Skeletal muscle satellite cell (primary cell): ENCODE measurements at regions not wholly inside any gene's neighbourhood (a gene's known extent, or its start where the extent isn't known, plus 50 kb on each side); places are given as distances from the start of the nearest gene placed in this dataset.

Experiments used
- H3K27me3 ChIP-seq: 2 replicates; pipeline ENCODE4 v1.7.0; 2013; ENCODE audit warnings: low read length; ENCODE audit not compliant: control insufficient read depth, insufficient read depth
- H3K36me3 ChIP-seq: 2 replicates; pipeline ENCODE4 v1.7.0; 2013; ENCODE audit warnings: mild to moderate bottlenecking, control low read depth, low read length; ENCODE audit not compliant: insufficient read depth
- H3K4me1 ChIP-seq: 2 replicates; pipeline ENCODE4 v1.7.0; 2013; ENCODE audit warnings: low read length; ENCODE audit not compliant: control insufficient read depth, insufficient read depth
- H3K4me2 ChIP-seq: 2 replicates; pipeline ENCODE4 v1.7.0; 2013; ENCODE audit warnings: mild to moderate bottlenecking, low read length
- H3K4me3 ChIP-seq: 2 replicates; pipeline ENCODE4 v1.7.0; 2013; ENCODE audit warnings: low read length
- H3K9ac ChIP-seq: 2 replicates; pipeline ENCODE4 v1.7.0; 2013; ENCODE audit warnings: mild to moderate bottlenecking, low read depth, low read length, moderate library complexity
- H3K9me3 ChIP-seq: replicated peaks from 2 replicates; pipeline ENCODE4 v1.7.0; 2013; ENCODE audit warnings: mild to moderate bottlenecking, control low read depth, low read length

DNA sequence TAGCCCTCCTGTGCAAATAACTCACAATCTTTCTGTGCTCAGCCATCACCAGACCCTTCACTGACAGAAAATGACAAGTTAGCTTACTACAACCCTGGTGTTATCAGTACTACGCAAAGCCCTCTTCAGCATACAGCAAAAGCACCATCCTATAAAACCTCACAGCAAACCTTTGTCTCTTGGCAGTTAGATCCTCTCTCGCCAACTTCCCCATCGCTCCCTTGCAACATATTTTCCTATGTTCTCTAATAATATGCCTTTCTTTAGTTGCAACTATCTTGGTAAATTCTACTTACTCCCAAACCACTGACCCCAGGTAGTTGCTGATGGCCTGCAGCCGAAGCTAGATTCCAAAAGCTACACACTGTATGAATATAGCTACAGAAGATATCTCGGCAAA lies 856.9 kb upstream of the FRG1 start:
- Histone ChIP-seq H3K36me3 (no peaks in the 10 kb centered on the region), H3K9me3 (no peaks in the 10 kb centered on the region), H3K9ac (no peak overlapping the region), H3K4me2 (no peak overlapping the region), H3K27me3 (no peaks in the 10 kb centered on the region), H3K4me1 (no peaks in the 10 kb centered on the region), H3K4me3 (no peak overlapping the region)

DNA sequence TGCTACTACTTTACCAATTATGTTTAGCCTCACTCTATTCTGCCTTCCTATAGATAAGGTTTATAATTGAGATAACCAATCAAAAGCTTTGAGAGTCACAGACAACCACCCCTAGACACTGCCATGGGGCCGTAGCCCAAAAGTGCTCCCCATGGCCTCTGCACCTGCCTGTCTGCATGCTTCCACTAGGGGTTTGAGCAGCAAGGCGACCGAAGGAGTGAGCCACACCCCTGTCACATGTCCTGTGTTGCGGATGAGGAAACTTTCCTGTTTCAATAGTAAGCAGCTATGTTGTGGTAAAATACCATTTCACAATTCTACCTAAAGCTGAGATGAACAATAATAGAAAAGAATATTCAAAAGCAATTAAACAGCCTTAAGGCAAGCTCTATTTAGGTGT lies 856.0 kb upstream of the FRG1 start:
- Histone ChIP-seq H3K36me3 (no peaks in the 10 kb centered on the region), H3K27me3 (no peaks in the 10 kb centered on the region), H3K9me3 (no peaks in the 10 kb centered on the region), H3K4me3 (no peak overlapping the region), H3K4me1 (no peaks in the 10 kb centered on the region), H3K9ac (no peak overlapping the region), H3K4me2 (no peak overlapping the region)

DNA sequence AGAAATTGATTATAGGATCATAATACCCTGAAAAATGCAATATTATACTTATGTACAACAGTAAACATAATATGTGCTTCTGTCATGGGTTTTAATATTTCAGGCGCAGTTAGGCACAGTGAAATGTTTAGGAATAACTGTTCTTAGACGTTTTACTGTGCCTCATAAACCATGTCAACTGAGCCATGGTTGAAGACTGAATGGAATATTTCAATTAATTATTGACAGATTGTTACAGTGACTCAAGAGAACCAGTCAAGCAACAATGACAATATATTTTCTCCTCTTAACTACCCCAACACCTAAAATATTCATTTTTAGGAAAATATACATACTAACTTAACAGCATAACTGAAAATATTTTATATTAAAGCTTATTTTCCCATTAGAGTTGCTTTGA lies 852.7 kb upstream of the FRG1 start:
- H3K4me1 ChIP-seq: no peaks in the 10 kb centered on the region
- H3K36me3 ChIP-seq: no peaks in the 10 kb centered on the region
- H3K9me3 ChIP-seq: no peaks in the 10 kb centered on the region
- no peak overlapping the region for H3K4me2 ChIP-seq
- H3K4me3 ChIP-seq: no peak overlapping the region
- H3K27me3 ChIP-seq: no peaks in the 10 kb centered on the region
- H3K9ac ChIP-seq: no peak overlapping the region

GRCh38 chr4:189088780-189089179 lies 851.9 kb upstream of the FRG1 start:
- Histone ChIP-seq H3K9ac (no peak overlapping the region), H3K4me2 (no peak overlapping the region), H3K9me3 (no peaks in the 10 kb centered on the region)

DNA sequence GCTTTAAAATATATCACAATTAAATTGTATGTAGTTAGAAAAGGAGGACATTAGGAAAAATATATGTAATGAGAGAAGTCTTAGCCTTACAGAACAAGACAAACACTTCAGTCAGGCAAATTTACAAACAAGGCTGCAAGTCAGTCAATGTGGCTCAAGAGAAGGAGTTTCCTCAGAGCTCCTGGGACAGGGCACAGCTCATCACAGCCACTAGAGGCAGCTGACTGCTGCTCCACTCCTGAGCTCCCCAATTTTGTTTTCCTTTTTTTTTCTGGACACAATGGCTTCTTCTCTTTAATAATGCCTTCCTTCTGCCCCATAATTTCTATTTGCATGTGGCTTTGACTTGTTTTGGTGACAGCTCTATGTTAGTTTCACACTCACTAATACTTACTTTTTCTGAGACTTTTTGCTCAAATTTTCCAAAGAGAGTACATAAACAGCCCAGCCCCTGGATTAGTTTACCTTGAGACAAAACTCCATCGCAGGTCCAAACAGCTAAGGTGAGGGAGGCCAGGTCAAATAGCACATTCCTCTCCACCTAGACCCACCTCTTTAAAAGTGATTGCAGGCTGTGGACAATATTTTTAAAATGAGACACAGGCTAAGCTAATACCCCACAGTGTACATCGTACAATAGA lies 850.4 kb upstream of the FRG1 start:
- no peak overlapping the region for H3K4me3 ChIP-seq
- H3K9me3 ChIP-seq: no peaks in the 10 kb centered on the region
- no peaks in the 10 kb centered on the region for H3K27me3 ChIP-seq
- H3K36me3 ChIP-seq: no peaks in the 10 kb centered on the region
- H3K4me2 ChIP-seq: no peak overlapping the region
- H3K9ac ChIP-seq: no peak overlapping the region
- H3K4me1 ChIP-seq: no peaks in the 10 kb centered on the region

More at GRCh38 chr4:189088780-189089179, 851.9 kb upstream of the FRG1 start:
- no peaks in the 10 kb centered on the region for H3K27me3 ChIP-seq
- no peaks in the 10 kb centered on the region for H3K36me3 ChIP-seq
- no peak overlapping the region for H3K4me3 ChIP-seq
- H3K4me1 ChIP-seq: no peaks in the 10 kb centered on the region

- H3K9me3 ChIP-seq: no peaks in the 10 kb centered on the region
- H3K4me3 ChIP-seq: no peak overlapping the region
- no peak overlapping the region for H3K9ac ChIP-seq
- H3K36me3 ChIP-seq: no peaks in the 10 kb centered on the region
- no peaks in the 10 kb centered on the region for H3K4me1 ChIP-seq
- H3K4me2 ChIP-seq: peak overlapping the region; percentile 3
- H3K27me3 ChIP-seq: no peaks in the 10 kb centered on the region
Observed at GRCh38 chr4:189092581-189092980, 848.1 kb upstream of the FRG1 start.

DNA sequence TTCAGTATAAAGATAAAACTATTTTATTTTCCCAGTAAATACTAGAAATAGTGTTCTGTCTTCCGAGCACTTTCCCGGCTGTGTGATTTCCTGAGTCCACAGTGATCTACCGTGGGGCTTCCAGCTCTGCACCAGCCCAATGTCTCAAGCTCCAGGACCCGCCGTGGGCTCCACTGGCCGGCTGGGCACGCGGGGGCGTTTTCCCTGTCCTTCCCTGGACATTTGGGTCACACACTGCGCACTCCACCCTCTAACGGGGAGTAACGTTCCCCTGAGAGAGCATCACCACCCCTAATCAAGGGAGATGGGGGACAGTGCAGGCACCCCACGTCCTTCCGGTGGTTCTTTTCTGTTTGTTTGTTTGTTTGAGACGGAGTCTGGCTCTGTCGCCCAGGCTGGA lies 844.6 kb upstream of the FRG1 start:
- no peaks in the 10 kb centered on the region for H3K4me1 ChIP-seq
- no peak overlapping the region for H3K4me2 ChIP-seq
- no peaks in the 10 kb centered on the region for H3K27me3 ChIP-seq
- H3K9ac ChIP-seq: no peak overlapping the region
- no peak overlapping the region for H3K4me3 ChIP-seq
- no peaks in the 10 kb centered on the region for H3K9me3 ChIP-seq
- H3K36me3 ChIP-seq: no peaks in the 10 kb centered on the region

DNA sequence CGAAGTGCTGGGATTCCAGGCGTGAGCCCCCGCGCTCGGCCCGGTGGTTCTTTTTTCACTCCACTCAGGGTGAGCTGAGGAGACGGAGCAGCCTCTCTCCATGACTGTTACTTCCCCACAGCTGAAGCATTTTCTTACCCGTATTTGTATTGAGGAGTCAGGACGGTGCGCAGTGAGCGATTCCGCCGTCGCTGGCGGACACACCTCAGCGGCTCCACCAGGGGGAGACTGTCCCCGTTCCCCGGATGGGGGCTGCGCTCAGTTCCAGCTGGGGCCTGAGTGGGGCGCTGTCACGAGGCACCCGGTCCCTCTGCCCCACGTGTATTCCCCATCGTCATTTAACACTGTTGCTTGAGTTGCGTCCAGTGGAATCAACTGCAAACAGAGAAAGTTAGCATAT lies 844.0 kb upstream of the FRG1 start:
- Histone ChIP-seq H3K9me3 (no peaks in the 10 kb centered on the region), H3K4me2 (no peak overlapping the region), H3K9ac (no peak overlapping the region), H3K36me3 (no peaks in the 10 kb centered on the region), H3K27me3 (no peaks in the 10 kb centered on the region), H3K4me1 (no peaks in the 10 kb centered on the region), H3K4me3 (no peak overlapping the region)

DNA sequence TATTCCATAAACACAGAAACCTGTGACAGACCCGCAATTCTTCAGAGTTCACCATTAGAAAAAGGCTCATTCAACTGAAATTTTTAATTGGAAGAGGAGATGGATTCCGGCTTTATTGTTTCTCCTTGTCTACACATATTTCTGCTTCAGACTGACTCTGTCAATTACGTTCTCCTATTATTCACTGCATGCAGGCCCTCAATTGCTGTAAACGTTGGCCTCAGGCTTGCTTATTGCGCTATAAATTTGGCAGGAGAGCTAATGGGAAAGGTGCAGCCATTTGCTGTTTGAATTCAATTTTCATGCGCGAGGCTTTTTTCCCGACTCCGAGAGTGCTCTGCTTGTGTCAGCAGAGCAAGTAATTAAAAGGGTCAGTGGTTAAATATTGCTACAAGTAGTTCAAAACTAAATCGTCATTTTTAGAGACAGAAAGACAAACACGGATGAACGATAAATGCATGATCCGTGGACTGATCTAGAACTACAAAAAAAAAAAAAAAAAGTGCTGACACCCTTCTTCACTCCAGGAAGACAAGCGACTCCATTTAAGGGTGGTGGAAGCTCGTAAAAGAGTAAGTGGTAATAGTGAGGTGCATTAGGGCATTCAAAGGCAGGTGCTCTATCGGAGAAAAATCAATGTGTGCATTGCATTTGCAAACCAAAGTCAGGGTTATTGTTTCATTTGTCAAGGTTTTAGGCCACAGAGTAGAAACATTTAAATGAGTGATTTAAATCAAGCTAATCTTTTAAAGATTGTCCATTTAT lies 841.6 kb upstream of the FRG1 start:
- Histone ChIP-seq H3K9me3 (no peaks in the 10 kb centered on the region), H3K4me2 (no peak overlapping the region), H3K4me1 (no peaks in the 10 kb centered on the region), H3K36me3 (no peaks in the 10 kb centered on the region), H3K9ac (no peak overlapping the region), H3K27me3 (no peaks in the 10 kb centered on the region), H3K4me3 (no peak overlapping the region)

- Histone ChIP-seq H3K4me1 (no peaks in the 10 kb centered on the region), H3K9ac (no peak overlapping the region), H3K27me3 (no peaks in the 10 kb centered on the region), H3K4me3 (no peak overlapping the region), H3K36me3 (no peaks in the 10 kb centered on the region), H3K4me2 (no peak overlapping the region), H3K9me3 (peaks cover 4% of the 10 kb centered on the region)
Observed at GRCh38 chr4:189113389-189113888, 827.2 kb upstream of the FRG1 start.

- Histone ChIP-seq H3K27me3 (no peaks in the 10 kb centered on the region), H3K4me2 (no peak overlapping the region), H3K4me3 (no peak overlapping the region), H3K36me3 (no peaks in the 10 kb centered on the region), H3K9me3 (peaks cover 4% of the 10 kb centered on the region), H3K4me1 (no peaks in the 10 kb centered on the region), H3K9ac (no peak overlapping the region)
Observed at GRCh38 chr4:189117426-189117825, 823.2 kb upstream of the FRG1 start.

DNA sequence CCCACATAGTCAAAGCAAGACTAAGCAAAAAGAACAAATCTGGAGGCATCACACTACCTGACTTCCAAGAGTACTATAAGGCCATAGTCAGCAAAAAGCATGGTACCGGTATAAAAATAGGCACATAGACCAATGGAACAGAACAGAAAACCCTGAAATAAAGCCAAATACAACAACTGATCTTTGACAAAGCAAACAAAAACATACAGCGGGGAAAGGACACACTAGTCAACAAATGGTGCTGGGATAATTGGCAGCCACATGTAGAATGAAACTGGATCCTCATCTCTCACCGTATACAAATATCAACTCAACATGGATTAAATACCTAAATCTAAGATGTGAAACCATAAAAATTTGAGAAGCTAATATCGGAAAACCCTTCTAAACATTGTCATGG lies 819.3 kb upstream of the FRG1 start:
- H3K9ac ChIP-seq: no peak overlapping the region
- H3K4me2 ChIP-seq: no peak overlapping the region
- H3K27me3 ChIP-seq: no peaks in the 10 kb centered on the region
- H3K4me3 ChIP-seq: no peak overlapping the region
- no peaks in the 10 kb centered on the region for H3K4me1 ChIP-seq
- H3K9me3 ChIP-seq: peaks cover under 1% of the 10 kb centered on the region
- H3K36me3 ChIP-seq: no peaks in the 10 kb centered on the region
